GM06990 (cell line): ENCODE measurements at regions not wholly inside any gene's neighbourhood (a gene's known extent, or its start where the extent isn't known, plus 50 kb on each side); places are given as distances from the start of the nearest gene placed in this dataset.

ENCODE experiments used
- DNase-seq: peaks from one replicate; pipeline ENCODE4 v3.0.0-alpha.2; 2011; ENCODE audit not compliant: insufficient read length; ENCODE audit errors: extremely low read depth
- H3K27me3 ChIP-seq: replicated peaks from 2 replicates; pipeline ENCODE4 v1.6.0; 2011; ENCODE audit warnings: low read length; ENCODE audit not compliant: control insufficient read depth, insufficient read depth
- H3K36me3 ChIP-seq: 2 replicates; pipeline ENCODE4 v1.5.1; 2011; ENCODE audit warnings: low read length; ENCODE audit not compliant: control insufficient read depth, insufficient read depth
- H3K4me3 ChIP-seq: replicated peaks from 2 replicates; pipeline ENCODE4 v1.5.1; 2011; ENCODE audit warnings: low read depth, mild to moderate bottlenecking, control low read depth, low read length
- CTCF ChIP-seq: IDR thresholded peaks from 2 replicates; pipeline ENCODE4 v1.5.1; 2011; ENCODE audit warnings: low read length, control low read depth, mild to moderate bottlenecking, inconsistent platforms; ENCODE audit not compliant: insufficient read depth, poor library complexity, severe bottlenecking

- no peak overlapping the region for H3K4me3 ChIP-seq
- no peaks in the 10 kb centered on the region for H3K36me3 ChIP-seq
- H3K27me3 ChIP-seq: no peaks in the 10 kb centered on the region
- no peak for DNase-seq
- no peak for TF ChIP-seq CTCF
These were observed 290.4 kb downstream of the MAP2K6 start for GRCh38 chr17:69704935-69705334.

GRCh38 chr17:69706127-69706526 lies 291.6 kb downstream of the MAP2K6 start:
- Histone ChIP-seq H3K36me3 (no peaks in the 10 kb centered on the region), H3K4me3 (no peak overlapping the region), H3K27me3 (no peaks in the 10 kb centered on the region; the same call in 1 of the 2 replicates)
- no peak for TF ChIP-seq CTCF
- DNase-seq: no peak

GRCh38 chr17:69709441-69709840 lies 294.9 kb downstream of the MAP2K6 start:
- Histone ChIP-seq H3K4me3 (no peak overlapping the region), H3K36me3 (no peaks in the 10 kb centered on the region), H3K27me3 (no peaks in the 10 kb centered on the region; the same call in 1 of the 2 replicates)
- no peak for TF ChIP-seq CTCF
- no peak for DNase-seq

GRCh38 chr17:69710926-69711325 lies 296.4 kb downstream of the MAP2K6 start:
- no peak for TF ChIP-seq CTCF

GRCh38 chr17:69711541-69711940 lies 297.0 kb downstream of the MAP2K6 start:
- no peak for TF ChIP-seq CTCF
- H3K27me3 ChIP-seq: no peaks in the 10 kb centered on the region; the same call in 1 of the 2 replicates
- DNase-seq: no peak
- no peaks in the 10 kb centered on the region for H3K36me3 ChIP-seq
- H3K4me3 ChIP-seq: no peak overlapping the region

More at GRCh38 chr17:69710926-69711325, 296.4 kb downstream of the MAP2K6 start:
- Histone ChIP-seq H3K27me3 (no peaks in the 10 kb centered on the region; the same call in 1 of the 2 replicates), H3K36me3 (no peaks in the 10 kb centered on the region), H3K4me3 (no peak overlapping the region)
- no peak for DNase-seq

- H3K27me3 ChIP-seq: no peaks in the 10 kb centered on the region; the same call in 1 of the 2 replicates
- no peak for DNase-seq
- no peaks in the 10 kb centered on the region for H3K36me3 ChIP-seq
- no peak for TF ChIP-seq CTCF
- no peak overlapping the region for H3K4me3 ChIP-seq
These were observed 298.4 kb downstream of the MAP2K6 start for GRCh38 chr17:69712801-69713311.
